Lung (tissue), 11 donors: ENCODE measurements at regions not wholly inside any gene's neighbourhood (a gene's known extent, or its start where the extent isn't known, plus 50 kb on each side); places are given as distances from the start of the nearest gene placed in this dataset.

Source experiments
- ATAC-seq: fragments of 200-7000 bp; cut with Tn5 transposase; one replicate; pipeline ENCODE4 v1.9.1; 2020; ENCODE audit warnings: moderate number of reproducible peaks; ENCODE audit not compliant: insufficient read depth, low FRiP score
- DNase-seq, 3 donors: peaks; one replicate each; pipeline ENCODE4 v3.0.0-alpha.2; 2013 to 2017
- H3K27ac ChIP-seq, 2 donors: one replicate each; pipeline ENCODE4 v1.5.1; 2013; ENCODE audit warnings: mild to moderate bottlenecking in 2 of 2, moderate library complexity in 2 of 2, control low read depth in 1 of 2, inconsistent platforms in 1 of 2, low read depth in 1 of 2, low read length in 1 of 2
- H3K27me3 ChIP-seq, 3 donors: one replicate each; pipeline ENCODE4 v1.5.1; 2013; ENCODE audit warnings: low read length in 2 of 3; ENCODE audit not compliant: control insufficient read depth in 3 of 3, insufficient read depth in 3 of 3
- H3K36me3 ChIP-seq, 4 donors: one replicate each; pipeline ENCODE4 v1.5.1; 2013; ENCODE audit warnings: low read length in 4 of 4, mild to moderate bottlenecking in 1 of 4, moderate library complexity in 1 of 4; ENCODE audit not compliant: control insufficient read depth in 4 of 4, insufficient read depth in 4 of 4
- H3K4me1 ChIP-seq, 5 donors: one replicate each; pipeline ENCODE4 v1.5.1; 2013; ENCODE audit warnings: low read length in 5 of 5, mild to moderate bottlenecking in 2 of 5, moderate library complexity in 1 of 5; ENCODE audit not compliant: control insufficient read depth in 5 of 5, insufficient read depth in 5 of 5
- H3K4me3 ChIP-seq: one replicate; pipeline ENCODE4 v1.5.1; 2013; ENCODE audit warnings: mild to moderate bottlenecking, control low read depth, moderate library complexity
- H3K9ac ChIP-seq, 2 donors: one replicate each; pipeline ENCODE4 v1.5.1; 2013; ENCODE audit warnings: low read length in 2 of 2, control low read depth in 1 of 2; ENCODE audit not compliant: insufficient read depth in 1 of 2
- H3K9me3 ChIP-seq, 4 donors: one replicate each; pipeline ENCODE4 v1.5.1; 2013; ENCODE audit warnings: low read length in 3 of 4, mild to moderate bottlenecking in 1 of 4, moderate library complexity in 1 of 4; ENCODE audit not compliant: control insufficient read depth in 4 of 4, insufficient read depth in 3 of 4
- CTCF ChIP-seq: IDR thresholded peaks from 2 replicates; pipeline ENCODE4 v1.5.1; 2012; ENCODE audit warnings: mild to moderate bottlenecking; ENCODE audit errors: control extremely low read depth, extremely low read depth
- WGBS, 2 donors: extraction: QIAGEN DNeasy Blood & Tissue Kit; methylation state at CpG; one replicate each; pipeline ENCODE4 v1.1.7; 2013; 5-methylcytosine and 5-hydroxymethylcytosine counted together
- donor health status: control.
- donor health status: control.
- donor health status: Bipolar disorder and iron deficiency.
- donor health status: healthy.
- donor health status: DM: yes; HTN: yes; CAD: no.

GRCh38 chr2:188787021-188787657 lies 187.0 kb upstream of the COL3A1 start:
- Histone ChIP-seq H3K9me3 (no peaks in the 10 kb centered on the region), H3K4me3 (no peak overlapping the region), H3K27me3 (no peaks in the 10 kb centered on the region), H3K36me3 (no peaks in the 10 kb centered on the region), H3K9ac (peak overlapping the region in 1 of 2 donors; percentile 70), H3K27ac (peak overlapping the region in 1 of 2 donors; percentile 74), H3K4me1 (peaks cover 0 to 28% (median 0%) of the 10 kb centered on the region in 5 donors)
- DNase-seq (peak in 2 of 3 donors; percentile 48 to 52), ATAC-seq (no peak)
- TF ChIP-seq CTCF: no peak
- 55 to 76% methylated on average over 5 of the region's 5 CpGs for WGBS, 2 donors

DNA sequence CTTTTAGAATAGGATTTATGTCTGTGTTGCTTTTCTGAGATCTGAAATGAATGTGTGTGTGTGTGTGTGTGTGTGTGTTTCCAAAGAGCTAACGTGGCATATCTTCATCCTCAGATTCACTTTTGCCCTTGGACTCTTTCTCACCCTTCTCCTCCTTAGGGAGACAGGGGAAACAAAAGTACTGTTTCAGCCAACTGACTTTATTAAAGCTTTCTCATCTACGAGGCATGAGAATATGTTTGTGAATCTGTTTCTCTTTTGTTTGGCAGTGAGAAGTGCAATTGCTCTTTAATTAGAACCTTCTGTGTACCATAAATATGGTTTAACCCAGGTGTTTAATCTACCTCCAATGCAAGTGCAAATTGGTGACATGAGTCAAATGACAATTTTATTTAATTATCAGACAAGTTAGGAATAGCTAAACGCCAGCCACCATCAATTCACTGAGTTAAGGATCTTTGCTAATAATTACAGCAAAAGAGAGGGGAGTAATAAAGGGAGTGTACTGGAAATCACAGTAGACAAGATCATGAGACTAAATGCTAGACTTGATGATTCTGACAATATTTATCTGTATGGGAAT lies 186.4 kb upstream of the COL3A1 start:
- H3K9me3 ChIP-seq: no peaks in the 10 kb centered on the region
- peak overlapping the region in 1 of 2 donors; percentile 53 for H3K27ac ChIP-seq
- no peaks in the 10 kb centered on the region for H3K27me3 ChIP-seq
- ATAC-seq (no peak), DNase-seq (peak in 2 of 3 donors; percentile 53 to 54)
- WGBS, 2 donors: 47 to 55% methylated on average over 3 of the region's 3 CpGs
- peaks cover 0 to 28% (median 0%) of the 10 kb centered on the region in 5 donors for H3K4me1 ChIP-seq
- H3K9ac ChIP-seq: peak overlapping the region in 1 of 2 donors; percentile 70
- no peaks in the 10 kb centered on the region for H3K36me3 ChIP-seq
- H3K4me3 ChIP-seq: no peak overlapping the region
- no peak for TF ChIP-seq CTCF

GRCh38 chr2:188788621-188789020 lies 185.6 kb upstream of the COL3A1 start:
- DNase-seq (peak; percentile 76 to 95 (median 89)), ATAC-seq (no peak)
- Histone ChIP-seq H3K27me3 (no peaks in the 10 kb centered on the region), H3K9ac (peak overlapping the region in 1 of 2 donors; percentile 34), H3K4me1 (peaks cover 0 to 28% (median 0%) of the 10 kb centered on the region in 5 donors), H3K4me3 (no peak overlapping the region), H3K27ac (no peak overlapping the region), H3K36me3 (no peaks in the 10 kb centered on the region), H3K9me3 (no peaks in the 10 kb centered on the region)
- TF ChIP-seq CTCF: no peak
